ENCODE measurements at regions not wholly inside any gene's neighbourhood (a gene's known extent, or its start where the extent isn't known, plus 50 kb on each side); places are given as distances from the start of the nearest gene placed in this dataset.

GRCh38 chr1:83087851-83088250 is 911.1 kb downstream of the TTLL7 start:
- TF ChIP-seq CTCF (IDR thresholded peaks at IDR 0.05) (no peak), POLR2A (IDR thresholded peaks at IDR 0.05) (no peak), POLR2AphosphoS5 (IDR thresholded peaks at IDR 0.05) (no peak), EP300 (IDR thresholded peaks at IDR 0.05) (no peak)

Data from stomach (tissue), 4 donors.